MCF 10A (cell line): ENCODE measurements at regions not wholly inside any gene's neighbourhood (a gene's known extent, or its start where the extent isn't known, plus 50 kb on each side); places are given as distances from the start of the nearest gene placed in this dataset.

Experiments
- BruUV-seq: library from RNA; stranded (reverse); fragments of 400-500 nt; replicated peaks from 2 replicates; lab custom pipeline; 2021; lab: Mats Ljungman, UMichigan
- CTCF ChIA-PET: fragments of 300-600 bp; sonication (Branson Sonifier 250); formaldehyde crosslinking; extraction: SDS; loops from one replicate; lab custom pipeline; 2021; ENCODE audit warnings: antibody characterized with exemption, inconsistent platforms; lab: Yijun Ruan, JAX
- POLR2A ChIA-PET: fragments of 300-600, 350-650 bp; sonication (Branson Sonifier 250); formaldehyde crosslinking; extraction: SDS; loops from one replicate; lab custom pipeline; 2020; ENCODE audit warnings: antibody characterized with exemption, inconsistent platforms; lab: Yijun Ruan, JAX
- DNase-seq: peaks from one replicate; pipeline ENCODE4 v3.0.0-alpha.2; 2018; ENCODE audit not compliant: unreplicated experiment
- H3K27ac Mint-ChIP-seq: one replicate; pipeline ENCODE4 v1.8.0; 2022; ENCODE audit warnings: mild to moderate bottlenecking, low read depth, mixed read lengths; ENCODE audit not compliant: unreplicated experiment
- H3K27me3 Mint-ChIP-seq: one replicate; pipeline ENCODE4 v1.8.0; 2022; ENCODE audit warnings: mixed read lengths; ENCODE audit not compliant: insufficient read depth, unreplicated experiment
- H3K36me3 Mint-ChIP-seq: one replicate; pipeline ENCODE4 v1.8.0; 2022; ENCODE audit warnings: mild to moderate bottlenecking, moderate library complexity, mixed read lengths; ENCODE audit not compliant: insufficient read depth, unreplicated experiment
- H3K4me1 Mint-ChIP-seq: one replicate; pipeline ENCODE4 v1.8.0; 2022; ENCODE audit warnings: mixed read lengths; ENCODE audit not compliant: insufficient read depth, unreplicated experiment
- H3K4me3 Mint-ChIP-seq: one replicate; pipeline ENCODE4 v1.8.0; 2022; ENCODE audit warnings: mild to moderate bottlenecking, moderate library complexity, mixed read lengths; ENCODE audit not compliant: unreplicated experiment
- H3K9me3 Mint-ChIP-seq: one replicate; pipeline ENCODE4 v1.8.0; 2022; ENCODE audit warnings: mixed read lengths; ENCODE audit not compliant: unreplicated experiment
- intact Hi-C: fragments of 100-400 bp; cut with micrococcal nuclease; formaldehyde crosslinking; loops from 2 replicates; pipeline ENCODE4 v1.14.1; 2022
- TF ChIP-seq, protein P1 (sequence below): fragments of 200-600 bp; IDR thresholded peaks from one replicate; pipeline ENCODE4 v1.8.0; 2022; ENCODE audit warnings: antibody characterized with exemption, mild to moderate bottlenecking; ENCODE audit not compliant: unreplicated experiment

- Mint-ChIP-seq H3K36me3 (peaks cover 5% of the 10 kb centered on the region), H3K9me3 (peaks cover 7% of the 10 kb centered on the region), H3K4me1 (no peaks in the 10 kb centered on the region), H3K4me3 (no peak overlapping the region), H3K27me3 (no peaks in the 10 kb centered on the region), H3K27ac (peak overlapping the region; percentile 51)
- no peak for DNase-seq
- TF ChIP-seq, protein P1, sequence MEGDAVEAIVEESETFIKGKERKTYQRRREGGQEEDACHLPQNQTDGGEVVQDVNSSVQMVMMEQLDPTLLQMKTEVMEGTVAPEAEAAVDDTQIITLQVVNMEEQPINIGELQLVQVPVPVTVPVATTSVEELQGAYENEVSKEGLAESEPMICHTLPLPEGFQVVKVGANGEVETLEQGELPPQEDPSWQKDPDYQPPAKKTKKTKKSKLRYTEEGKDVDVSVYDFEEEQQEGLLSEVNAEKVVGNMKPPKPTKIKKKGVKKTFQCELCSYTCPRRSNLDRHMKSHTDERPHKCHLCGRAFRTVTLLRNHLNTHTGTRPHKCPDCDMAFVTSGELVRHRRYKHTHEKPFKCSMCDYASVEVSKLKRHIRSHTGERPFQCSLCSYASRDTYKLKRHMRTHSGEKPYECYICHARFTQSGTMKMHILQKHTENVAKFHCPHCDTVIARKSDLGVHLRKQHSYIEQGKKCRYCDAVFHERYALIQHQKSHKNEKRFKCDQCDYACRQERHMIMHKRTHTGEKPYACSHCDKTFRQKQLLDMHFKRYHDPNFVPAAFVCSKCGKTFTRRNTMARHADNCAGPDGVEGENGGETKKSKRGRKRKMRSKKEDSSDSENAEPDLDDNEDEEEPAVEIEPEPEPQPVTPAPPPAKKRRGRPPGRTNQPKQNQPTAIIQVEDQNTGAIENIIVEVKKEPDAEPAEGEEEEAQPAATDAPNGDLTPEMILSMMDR: no peak
- CTCF ChIA-PET: no interaction called here
- POLR2A ChIA-PET: no interaction called here
- intact Hi-C loops: no loop called here
- BruUV-seq: no TSS peak
These were observed 449.0 kb downstream of the CYLC2 start for GRCh38 chr9:103444176-103444575.

- intact Hi-C loops: no loop called here
- BruUV-seq: no TSS peak
- TF ChIP-seq, protein P1: no peak
- H3K4me1 Mint-ChIP-seq: no peaks in the 10 kb centered on the region
- H3K9me3 Mint-ChIP-seq: peaks cover 5% of the 10 kb centered on the region
- no peak for DNase-seq
- no peak overlapping the region for H3K4me3 Mint-ChIP-seq
- no peaks in the 10 kb centered on the region for H3K27me3 Mint-ChIP-seq
- no peak overlapping the region for H3K27ac Mint-ChIP-seq
- no peaks in the 10 kb centered on the region for H3K36me3 Mint-ChIP-seq
- ChIA-PET CTCF (no interaction called here), POLR2A (no interaction called here)
These were observed 463.7 kb downstream of the CYLC2 start for GRCh38 chr9:103458826-103459225.

GRCh38 chr9:103471241-103471640 is 476.1 kb downstream of the CYLC2 start:
- no peak overlapping the region for H3K27ac Mint-ChIP-seq
- no peak overlapping the region for H3K4me3 Mint-ChIP-seq
- H3K4me1 Mint-ChIP-seq: peaks cover 6% of the 10 kb centered on the region
- no peaks in the 10 kb centered on the region for H3K36me3 Mint-ChIP-seq
- DNase-seq: peak; percentile 6
- intact Hi-C loops: no loop called here
- TF ChIP-seq, protein P1: no peak
- no TSS peak for BruUV-seq
- no peaks in the 10 kb centered on the region for H3K27me3 Mint-ChIP-seq
- ChIA-PET CTCF (interaction anchor here (1.0 kb wide), 1 partner anchor 157 kb away, joined by 4 read pairs; no protein-coding TSS in a partner anchor), POLR2A (no interaction called here)
- H3K9me3 Mint-ChIP-seq: peaks cover 5% of the 10 kb centered on the region

DNA sequence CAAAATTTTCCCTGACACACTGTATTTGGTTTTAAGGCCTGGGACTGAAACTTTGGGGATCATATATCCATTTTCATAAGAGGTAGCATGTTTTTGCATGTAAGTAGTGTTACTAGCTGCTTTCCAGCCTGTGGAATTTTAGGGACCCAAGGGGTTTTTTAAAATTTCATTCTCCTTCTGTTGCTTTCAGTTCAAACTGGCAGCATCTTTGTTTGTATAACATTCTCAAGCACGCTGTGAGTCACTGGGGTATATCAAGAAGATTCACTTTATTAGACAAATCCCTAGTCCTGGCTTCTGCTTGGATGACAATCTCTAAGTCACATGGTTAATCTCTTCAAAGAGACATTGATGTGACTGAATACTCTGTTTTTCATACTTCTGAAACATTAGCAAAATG is 479.0 kb downstream of the CYLC2 start:
- no peaks in the 10 kb centered on the region for H3K27me3 Mint-ChIP-seq
- no peaks in the 10 kb centered on the region for H3K9me3 Mint-ChIP-seq
- no peak overlapping the region for H3K27ac Mint-ChIP-seq
- intact Hi-C loops: no loop called here
- H3K36me3 Mint-ChIP-seq: no peaks in the 10 kb centered on the region
- H3K4me3 Mint-ChIP-seq: no peak overlapping the region
- no TSS peak for BruUV-seq
- TF ChIP-seq, protein P1: no peak
- peak; percentile 3 for DNase-seq
- ChIA-PET POLR2A (no interaction called here), CTCF (no interaction called here)
- peaks cover 6% of the 10 kb centered on the region for H3K4me1 Mint-ChIP-seq
